Keratinocyte (primary cell): ENCODE measurements at regions not wholly inside any gene's neighbourhood (a gene's known extent, or its start where the extent isn't known, plus 50 kb on each side); places are given as distances from the start of the nearest gene placed in this dataset.

Experiments
- DNase-seq: peaks from one replicate; pipeline ENCODE4 v3.0.0-alpha.2; 2011; ENCODE audit warnings: low read depth, missing footprints, low spot score
- FAIRE-seq: peaks from 2 replicates; lab custom pipeline; 2011; peaks lifted over from hg19 to GRCh38; lab: Jason Lieb, UNC
- H2AFZ ChIP-seq: 2 replicates; pipeline ENCODE4 v1.6.0; 2012; ENCODE audit warnings: low read length, control low read depth, inconsistent platforms; ENCODE audit not compliant: control insufficient read depth
- H3K27ac ChIP-seq: 2 replicates; pipeline ENCODE4 v1.5.1; 2011; ENCODE audit warnings: low read length; ENCODE audit not compliant: control insufficient read depth, insufficient read depth
- H3K27me3 ChIP-seq: 3 replicates; pipeline ENCODE4 v1.6.0; 2011; ENCODE audit warnings: low read length; ENCODE audit not compliant: control insufficient read depth, insufficient read depth; ENCODE audit errors: extremely low read depth
- H3K36me3 ChIP-seq, 2 experiments: 2 replicates in 1 of 2; 3 replicates in 1 of 2; pipeline ENCODE4 v1.5.1; 2011; ENCODE audit warnings: low read length in 2 of 2, mild to moderate bottlenecking in 1 of 2; ENCODE audit not compliant: control insufficient read depth in 2 of 2, insufficient read depth in 2 of 2; ENCODE audit errors: extremely low read depth in 1 of 2
- H3K4me1 ChIP-seq: 3 replicates; pipeline ENCODE4 v1.5.1; 2011; ENCODE audit warnings: low read length; ENCODE audit not compliant: control insufficient read depth, insufficient read depth; ENCODE audit errors: extremely low read depth
- H3K4me2 ChIP-seq: 3 replicates; pipeline ENCODE4 v1.6.0; 2011; ENCODE audit warnings: low read depth, low read length; ENCODE audit not compliant: control insufficient read depth, insufficient read depth; ENCODE audit errors: extremely low read depth
- H3K4me3 ChIP-seq, 3 experiments: fragments of 200-600 bp in 1 of 3; sonication (generic) in 1 of 3; 2 replicates in 2 of 3; 3 replicates in 1 of 3; pipeline ENCODE4 v1.5.1; 2011 to 2016; ENCODE audit warnings: low read length in 3 of 3, mild to moderate bottlenecking in 3 of 3, control low read depth in 2 of 3, inconsistent platforms in 1 of 3, low read depth in 1 of 3, mixed read lengths in 1 of 3, mixed run types in 1 of 3, moderate library complexity in 1 of 3; ENCODE audit not compliant: control insufficient read depth in 2 of 3, insufficient read depth in 2 of 3; ENCODE audit errors: extremely low read depth in 1 of 3
- H3K79me2 ChIP-seq: 2 replicates; pipeline ENCODE4 v1.6.0; 2012; ENCODE audit warnings: low read length; ENCODE audit not compliant: control insufficient read depth, insufficient read depth
- H3K9ac ChIP-seq: 3 replicates; pipeline ENCODE4 v1.6.0; 2011; ENCODE audit warnings: low read length; ENCODE audit not compliant: control insufficient read depth, insufficient read depth; ENCODE audit errors: extremely low read depth
- H3K9me1 ChIP-seq: 3 replicates; pipeline ENCODE4 v1.6.0; 2011; ENCODE audit warnings: low read length; ENCODE audit not compliant: control insufficient read depth, insufficient read depth; ENCODE audit errors: extremely low read depth
- H3K9me3 ChIP-seq: 2 replicates; pipeline ENCODE4 v1.5.1; 2012; ENCODE audit warnings: low read depth, low read length; ENCODE audit not compliant: control insufficient read depth
- H4K20me1 ChIP-seq: 3 replicates; pipeline ENCODE4 v1.6.0; 2011; ENCODE audit warnings: low read length; ENCODE audit not compliant: control insufficient read depth, insufficient read depth; ENCODE audit errors: extremely low read depth
- EZH2 ChIP-seq: IDR thresholded peaks from one replicate; pipeline ENCODE4 v1.6.1; 2012; ENCODE audit warnings: inconsistent platforms, mild to moderate bottlenecking, low read length, moderate library complexity
- dilution Hi-C: fragments of 300-500 bp; cut with MboI; formaldehyde crosslinking; loops from one replicate; pipeline ENCODE4 v1.7.0; 2020; ENCODE audit warnings: low sequenced_read_pairs; ENCODE audit not compliant: extremely low pct_ligation_motif_present
- TF ChIP-seq, protein P1 (sequence below), 3 experiments: IDR thresholded peaks in 1 of 3; conservative IDR thresholded peaks in 1 of 3; optimal IDR thresholded peaks in 1 of 3; 2 replicates in 2 of 3; 3 replicates in 1 of 3; pipeline versions ENCODE3 to v1.5.1; 2011; ENCODE audit warnings: low read length in 3 of 3, mild to moderate bottlenecking in 3 of 3, moderate library complexity in 2 of 3, control low read depth in 1 of 3, inconsistent platforms in 1 of 3; ENCODE audit not compliant: insufficient read depth in 2 of 3; ENCODE audit errors: extremely low read depth in 1 of 3

DNA sequence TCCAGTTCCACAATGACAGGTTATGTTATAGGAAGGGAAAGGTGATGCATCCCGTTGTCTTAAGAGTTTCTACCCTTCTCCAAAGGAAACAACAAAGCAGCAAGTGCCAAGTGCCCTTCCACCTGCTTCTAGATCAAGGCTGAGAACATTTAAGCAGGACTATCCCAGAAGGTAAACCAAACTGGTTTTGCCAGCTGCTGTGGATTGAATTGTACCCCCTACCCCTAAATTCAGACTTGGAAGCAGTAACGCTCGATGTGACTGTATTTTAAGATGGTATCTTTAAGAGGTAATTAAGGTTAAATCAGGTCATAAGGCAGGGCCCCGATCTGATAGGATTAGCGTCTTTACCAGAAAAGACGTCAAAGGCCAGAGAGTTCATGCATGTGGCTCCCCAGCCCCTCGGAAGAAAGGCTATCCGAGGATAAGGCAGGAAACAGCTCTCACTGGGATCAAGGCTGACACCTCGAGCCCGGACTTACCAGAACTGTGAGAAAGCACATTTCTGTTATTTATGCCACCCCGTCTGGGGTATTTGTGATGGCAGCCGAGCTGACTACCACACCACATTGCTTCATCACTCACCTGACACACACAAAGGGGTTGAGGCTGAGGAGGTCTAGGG lies 179.1 kb upstream of the RAI14 start:
- no peaks in the 10 kb centered on the region for H4K20me1 ChIP-seq
- no peaks in the 10 kb centered on the region for H3K27me3 ChIP-seq
- no peaks in the 10 kb centered on the region for H3K79me2 ChIP-seq
- dilution Hi-C loops: no loop called here
- H3K9ac ChIP-seq: no peak overlapping the region
- H3K4me2 ChIP-seq: no peak overlapping the region
- FAIRE-seq (no peak), DNase-seq (no peak)
- H3K9me3 ChIP-seq: no peaks in the 10 kb centered on the region
- no peaks in the 10 kb centered on the region for H3K9me1 ChIP-seq
- no peaks in the 10 kb centered on the region for H3K36me3 ChIP-seq
- H2AFZ ChIP-seq: no peak overlapping the region
- TF ChIP-seq EZH2: no peak
- TF ChIP-seq, protein P1, sequence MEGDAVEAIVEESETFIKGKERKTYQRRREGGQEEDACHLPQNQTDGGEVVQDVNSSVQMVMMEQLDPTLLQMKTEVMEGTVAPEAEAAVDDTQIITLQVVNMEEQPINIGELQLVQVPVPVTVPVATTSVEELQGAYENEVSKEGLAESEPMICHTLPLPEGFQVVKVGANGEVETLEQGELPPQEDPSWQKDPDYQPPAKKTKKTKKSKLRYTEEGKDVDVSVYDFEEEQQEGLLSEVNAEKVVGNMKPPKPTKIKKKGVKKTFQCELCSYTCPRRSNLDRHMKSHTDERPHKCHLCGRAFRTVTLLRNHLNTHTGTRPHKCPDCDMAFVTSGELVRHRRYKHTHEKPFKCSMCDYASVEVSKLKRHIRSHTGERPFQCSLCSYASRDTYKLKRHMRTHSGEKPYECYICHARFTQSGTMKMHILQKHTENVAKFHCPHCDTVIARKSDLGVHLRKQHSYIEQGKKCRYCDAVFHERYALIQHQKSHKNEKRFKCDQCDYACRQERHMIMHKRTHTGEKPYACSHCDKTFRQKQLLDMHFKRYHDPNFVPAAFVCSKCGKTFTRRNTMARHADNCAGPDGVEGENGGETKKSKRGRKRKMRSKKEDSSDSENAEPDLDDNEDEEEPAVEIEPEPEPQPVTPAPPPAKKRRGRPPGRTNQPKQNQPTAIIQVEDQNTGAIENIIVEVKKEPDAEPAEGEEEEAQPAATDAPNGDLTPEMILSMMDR (optimal IDR thresholded peaks at IDR 0.05 in 1 of 3, IDR thresholded peaks at IDR 0.05 in 1 of 3, conservative IDR thresholded peaks at IDR 0.05 in 1 of 3; ENCODE audit: extremely low read depth in 1 of 3, insufficient read depth in 2 of 3, low read length in 3 of 3): no peak
- H3K4me1 ChIP-seq: no peaks in the 10 kb centered on the region
- H3K27ac ChIP-seq: no peak overlapping the region
- H3K4me3 ChIP-seq: no peak overlapping the region

- H3K79me2 ChIP-seq: no peaks in the 10 kb centered on the region
- no peaks in the 10 kb centered on the region for H3K9me3 ChIP-seq
- no peak overlapping the region for H3K27ac ChIP-seq
- no peak for DNase-seq
- dilution Hi-C loops: no loop called here
- no peaks in the 10 kb centered on the region for H3K36me3 ChIP-seq
- H2AFZ ChIP-seq: no peak overlapping the region
- H4K20me1 ChIP-seq: no peaks in the 10 kb centered on the region
- H3K4me2 ChIP-seq: no peak overlapping the region
- no peak for TF ChIP-seq EZH2
- TF ChIP-seq, protein P1 (optimal IDR thresholded peaks at IDR 0.05 in 1 of 3, IDR thresholded peaks at IDR 0.05 in 1 of 3, conservative IDR thresholded peaks at IDR 0.05 in 1 of 3; ENCODE audit: extremely low read depth in 1 of 3, insufficient read depth in 2 of 3, low read length in 3 of 3): no peak
- FAIRE-seq: no peak
- H3K27me3 ChIP-seq: peaks cover 4% of the 10 kb centered on the region
- no peak overlapping the region for H3K4me3 ChIP-seq
- no peaks in the 10 kb centered on the region for H3K9me1 ChIP-seq
- no peaks in the 10 kb centered on the region for H3K4me1 ChIP-seq
- no peak overlapping the region for H3K9ac ChIP-seq
These were observed 175.2 kb upstream of the RAI14 start for GRCh38 chr5:34480810-34481528.
